Breast epithelium (tissue), 4 donors: ENCODE measurements at regions not wholly inside any gene's neighbourhood (a gene's known extent, or its start where the extent isn't known, plus 50 kb on each side); places are given as distances from the start of the nearest gene placed in this dataset.

Experiments used
- DNase-seq, 2 donors: peaks; one replicate each; pipeline ENCODE4 v3.0.0-alpha.2; 2019; ENCODE audit warnings: low spot score in 2 of 2
- H3K27ac ChIP-seq, 2 donors: fragments of 200-600 bp; sonication (generic) in 1 of 2; one replicate each; pipeline ENCODE4 v1.5.1; 2016 to 2019; ENCODE audit warnings: mild to moderate bottlenecking in 1 of 2
- H3K27me3 ChIP-seq, 2 donors: fragments of 200-600 bp; sonication (generic) in 1 of 2; one replicate each; pipeline versions ENCODE4 v1.5.1 to v1.6.0; 2017 to 2019; ENCODE audit warnings: control low read depth in 1 of 2, mild to moderate bottlenecking in 1 of 2
- H3K36me3 ChIP-seq: fragments of 200-600 bp; one replicate; pipeline ENCODE4 v1.5.1; 2019
- H3K4me1 ChIP-seq, 2 donors: fragments of 200-600 bp; sonication (generic); one replicate each; pipeline ENCODE4 v1.5.1; 2016 to 2019; ENCODE audit warnings: control low read depth in 1 of 2
- H3K4me3 ChIP-seq, 3 donors: fragments of 200-600 bp; sonication (generic); 1 replicate in 2 of 3; 2 replicates in 1 of 3; pipeline ENCODE4 v1.5.1; 2016 to 2019; ENCODE audit warnings: mild to moderate bottlenecking in 3 of 3, moderate library complexity in 2 of 3
- H3K9me3 ChIP-seq, 2 donors: fragments of 200-600 bp; sonication (generic) in 1 of 2; one replicate each; pipeline ENCODE4 v1.5.1; 2016 to 2019; ENCODE audit warnings: control low read depth in 1 of 2
- CTCF ChIP-seq, 3 donors: fragments of 450-650 bp; IDR thresholded peaks; one replicate each; pipeline ENCODE4 v1.5.1; 2016 to 2017; ENCODE audit warnings: antibody characterized with exemption in 3 of 3, mild to moderate bottlenecking in 3 of 3, moderate library complexity in 3 of 3
- POLR2A ChIP-seq: fragments of 450-650 bp; IDR thresholded peaks from one replicate; pipeline ENCODE4 v1.6.1; 2016; ENCODE audit warnings: antibody characterized with exemption, mild to moderate bottlenecking, moderate library complexity
- POLR2AphosphoS5 ChIP-seq, 3 donors: sonication (generic); formaldehyde crosslinking; IDR thresholded peaks; one replicate each; pipeline ENCODE4 v1.6.1; 2017; ENCODE audit warnings: antibody characterized with exemption in 3 of 3
- intact Hi-C: fragments of 100-400 bp; cut with DNase I; formaldehyde crosslinking; loops from one replicate; pipeline ENCODE4 v1.15.1; 2023; ENCODE audit warnings: low total_unique reads

GRCh38 chr14:84403585-84403984, 1126.4 kb upstream of the FLRT2 start:
- H3K4me3 ChIP-seq: no peak overlapping the region
- intact Hi-C loops: loop anchor here (5.0 kb wide), 1 partner anchor 171 kb away; no protein-coding TSS in a partner anchor
- H3K27ac ChIP-seq: no peak overlapping the region
- no peaks in the 10 kb centered on the region for H3K4me1 ChIP-seq
- no peaks in the 10 kb centered on the region for H3K36me3 ChIP-seq
- H3K9me3 ChIP-seq: peaks cover 0 to 8% of the 10 kb centered on the region in 2 donors
- TF ChIP-seq CTCF (IDR thresholded peaks at IDR 0.05) (no peak), POLR2AphosphoS5 (IDR thresholded peaks at IDR 0.05) (no peak), POLR2A (no peak)
- H3K27me3 ChIP-seq: no peaks in the 10 kb centered on the region
- DNase-seq: no peak

DNA sequence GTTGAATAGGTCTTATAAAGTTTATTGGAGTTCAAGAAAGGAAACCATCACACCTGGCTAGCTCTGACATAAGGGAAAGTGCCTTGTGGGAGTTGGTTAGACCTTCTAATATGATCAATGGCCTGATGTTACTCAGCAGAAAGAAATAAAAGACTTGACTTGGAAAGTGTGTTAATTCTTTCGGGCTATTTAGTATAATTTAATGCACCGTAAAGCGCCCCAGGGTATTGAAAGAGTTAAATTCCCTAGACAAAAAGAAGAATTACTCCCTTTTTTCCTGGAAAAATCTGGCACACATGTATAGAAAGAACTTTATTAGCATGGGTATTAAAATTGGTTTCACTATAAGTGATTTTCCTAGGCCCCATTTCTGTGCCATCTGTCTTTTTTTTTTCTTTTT, 1125.7 kb upstream of the FLRT2 start:
- Histone ChIP-seq H3K4me3 (no peak overlapping the region), H3K36me3 (no peaks in the 10 kb centered on the region), H3K9me3 (peaks cover 0 to 8% of the 10 kb centered on the region in 2 donors), H3K27ac (no peak overlapping the region), H3K27me3 (no peaks in the 10 kb centered on the region), H3K4me1 (no peaks in the 10 kb centered on the region)
- no peak for DNase-seq
- intact Hi-C loops: loop anchor here (5.0 kb wide), 1 partner anchor 172 kb away; no protein-coding TSS in a partner anchor
- TF ChIP-seq POLR2AphosphoS5 (IDR thresholded peaks at IDR 0.05): no peak
- TF ChIP-seq POLR2A: no peak
- TF ChIP-seq CTCF (IDR thresholded peaks at IDR 0.05): no peak

- Histone ChIP-seq H3K9me3 (peaks cover 0 to 19% of the 10 kb centered on the region in 2 donors), H3K27me3 (no peaks in the 10 kb centered on the region), H3K4me3 (no peak overlapping the region), H3K4me1 (no peaks in the 10 kb centered on the region), H3K36me3 (no peaks in the 10 kb centered on the region), H3K27ac (no peak overlapping the region)
- TF ChIP-seq CTCF (IDR thresholded peaks at IDR 0.05): no peak
- no peak for TF ChIP-seq POLR2A
- TF ChIP-seq POLR2AphosphoS5 (IDR thresholded peaks at IDR 0.05): no peak
- intact Hi-C loops: no loop called here
- no peak for DNase-seq
These were observed 1120.5 kb upstream of the FLRT2 start for GRCh38 chr14:84409435-84409834.

DNA sequence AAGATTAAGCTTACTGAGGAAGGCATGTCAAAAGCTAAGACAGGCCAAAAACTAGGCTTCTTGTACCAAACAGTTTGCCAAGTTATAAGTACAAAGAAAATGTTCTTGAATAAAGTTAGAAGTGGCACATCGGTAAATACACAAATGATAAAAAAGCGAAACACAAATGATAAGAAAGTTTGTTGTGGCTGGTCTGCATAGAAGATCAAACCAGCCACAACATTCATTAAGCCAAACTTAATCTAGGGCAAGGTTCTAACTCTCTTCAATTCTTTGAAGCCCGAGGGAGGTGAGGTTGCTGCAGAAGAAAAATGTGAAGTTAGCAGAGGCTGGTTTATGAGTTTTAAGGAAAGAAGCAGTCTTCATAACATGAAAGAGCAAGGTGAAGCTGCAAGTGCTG, 1119.6 kb upstream of the FLRT2 start:
- TF ChIP-seq POLR2A: no peak
- no peak for TF ChIP-seq CTCF (IDR thresholded peaks at IDR 0.05)
- TF ChIP-seq POLR2AphosphoS5 (IDR thresholded peaks at IDR 0.05): no peak
- H3K27ac ChIP-seq: no peak overlapping the region
- peaks cover 0 to 19% of the 10 kb centered on the region in 2 donors for H3K9me3 ChIP-seq
- no peaks in the 10 kb centered on the region for H3K36me3 ChIP-seq
- no peaks in the 10 kb centered on the region for H3K27me3 ChIP-seq
- intact Hi-C loops: no loop called here
- no peaks in the 10 kb centered on the region for H3K4me1 ChIP-seq
- DNase-seq: no peak
- no peak overlapping the region for H3K4me3 ChIP-seq

DNA sequence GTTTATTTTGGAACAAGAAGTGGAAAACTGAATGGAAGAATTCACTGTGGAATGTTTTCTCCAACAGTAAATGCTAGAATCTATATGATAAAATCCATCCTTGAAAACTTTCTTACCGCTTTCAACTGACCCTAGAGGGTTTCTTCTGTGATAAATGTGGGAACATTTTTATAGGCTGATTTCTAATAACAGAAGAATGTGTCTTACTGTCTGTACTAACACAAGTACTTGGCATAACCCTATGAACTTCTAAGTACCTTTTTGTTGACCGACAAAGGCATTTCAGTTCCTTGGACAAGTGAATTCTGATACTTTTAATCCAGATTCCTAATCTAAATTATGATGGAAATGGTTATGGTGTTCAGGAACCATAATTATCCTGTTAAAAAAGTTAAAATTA, 1109.7 kb upstream of the FLRT2 start:
- Histone ChIP-seq H3K4me1 (no peaks in the 10 kb centered on the region), H3K36me3 (no peaks in the 10 kb centered on the region), H3K27ac (no peak overlapping the region), H3K27me3 (no peaks in the 10 kb centered on the region), H3K4me3 (no peak overlapping the region), H3K9me3 (peaks cover 6 to 28% of the 10 kb centered on the region in 2 donors)
- no peak for DNase-seq
- intact Hi-C loops: no loop called here
- TF ChIP-seq POLR2A (no peak), CTCF (IDR thresholded peaks at IDR 0.05) (no peak), POLR2AphosphoS5 (IDR thresholded peaks at IDR 0.05) (no peak)
